Body of pancreas (tissue), 4 donors: ENCODE measurements at regions not wholly inside any gene's neighbourhood (a gene's known extent, or its start where the extent isn't known, plus 50 kb on each side); places are given as distances from the start of the nearest gene placed in this dataset.

ENCODE experiments used
- ATAC-seq: fragments of 150-250 bp; one replicate; pipeline ENCODE4 v1.9.1; 2016
- DNase-seq, 4 donors: peaks; one replicate each; pipeline ENCODE4 v3.0.0-alpha.2; 2019
- H3K27ac ChIP-seq, 4 donors: fragments of 200-600 bp; sonication (generic); 1 replicate in 3 of 4; 2 replicates in 1 of 4; pipeline versions ENCODE4 v1.5.1 to v1.6.1; 2016 to 2019; ENCODE audit warnings: mild to moderate bottlenecking in 1 of 4, mixed read lengths in 1 of 4, moderate library complexity in 1 of 4
- H3K27me3 ChIP-seq, 2 donors: fragments of 200-600 bp; sonication (generic); one replicate each; pipeline ENCODE4 v1.6.0; 2016; ENCODE audit warnings: mild to moderate bottlenecking in 1 of 2
- H3K36me3 ChIP-seq, 2 donors: fragments of 200-600 bp; sonication (generic); replicated peaks in 1 of 2; 2 replicates each; pipeline ENCODE4 v1.5.1; 2016; ENCODE audit warnings: low read depth in 2 of 2; ENCODE audit not compliant: insufficient read depth in 1 of 2
- H3K4me1 ChIP-seq: fragments of 200-600 bp; sonication (generic); one replicate; pipeline ENCODE4 v1.6.0; 2016
- H3K4me3 ChIP-seq, 2 donors: fragments of 200-600 bp; sonication (generic); 1 replicate in 1 of 2; 2 replicates in 1 of 2; pipeline ENCODE4 v1.5.1; 2016 to 2019
- H3K9me3 ChIP-seq, 3 donors: fragments of 200-600 bp; sonication (generic); 1 replicate in 2 of 3; 2 replicates in 1 of 3; pipeline ENCODE4 v1.5.1; 2016
- CTCF ChIP-seq, 7 experiments: fragments of 450-650 bp in 4 of 7; fragments of 200-600 bp in 3 of 7; sonication (generic) in 3 of 7; IDR thresholded peaks; one replicate each; pipeline ENCODE4 v1.5.1; 2016 to 2019; ENCODE audit warnings: antibody characterized with exemption in 7 of 7
- POLR2A ChIP-seq, 3 donors: fragments of 450-650 bp; IDR thresholded peaks; one replicate each; pipeline ENCODE4 v1.6.1; 2016; ENCODE audit warnings: antibody characterized with exemption in 3 of 3, mild to moderate bottlenecking in 2 of 3
- WGBS, 2 donors: methylation state at CpG; one replicate each; pipeline ENCODE4 v1.1.5; 2017; 5-methylcytosine and 5-hydroxymethylcytosine counted together
- intact Hi-C: fragments of 100-400 bp; cut with DNase I; formaldehyde crosslinking; loops from one replicate; pipeline ENCODE4 v1.15.1; 2023

- Histone ChIP-seq H3K9me3 (no peaks in the 10 kb centered on the region), H3K27ac (peak overlapping the region; percentile 65 to 91 (median 84)), H3K4me3 (no peak overlapping the region), H3K36me3 (no peaks in the 10 kb centered on the region), H3K27me3 (no peaks in the 10 kb centered on the region), H3K4me1 (peaks cover 60% of the 10 kb centered on the region)
- 32 to 41% methylated on average over 5 of the region's 5 CpGs for WGBS, 2 donors
- intact Hi-C loops = no loop called here
- no peak for TF ChIP-seq CTCF (IDR thresholded peaks at IDR 0.05)
- peak in 1 of 3 donors; percentile 15 for TF ChIP-seq POLR2A (IDR thresholded peaks at IDR 0.05)
- DNase-seq (peak; percentile 59 to 83 (median 64)), ATAC-seq (peak; percentile 87)
These were observed 163.6 kb upstream of the PLEKHG7 start for GRCh38 chr12:92539110-92539749.

GRCh38 chr12:92537290-92537960, 165.4 kb upstream of the PLEKHG7 start:
- Histone ChIP-seq H3K9me3 (no peaks in the 10 kb centered on the region), H3K4me1 (peaks cover 42% of the 10 kb centered on the region), H3K36me3 (no peaks in the 10 kb centered on the region), H3K27ac (no peak overlapping the region), H3K27me3 (no peaks in the 10 kb centered on the region), H3K4me3 (no peak overlapping the region)
- ATAC-seq = no peak
- intact Hi-C loops = no loop called here
- WGBS, 2 donors = 94 to 97% methylated on average over 3 of the region's 3 CpGs
- TF ChIP-seq CTCF (IDR thresholded peaks at IDR 0.05) (no peak), POLR2A (IDR thresholded peaks at IDR 0.05) (no peak)
- no peak for DNase-seq

GRCh38 chr12:92535961-92536360, 166.8 kb upstream of the PLEKHG7 start:
- DNase-seq (no peak), ATAC-seq (no peak)
- H3K4me3 ChIP-seq = no peak overlapping the region
- no peak for TF ChIP-seq CTCF (IDR thresholded peaks at IDR 0.05)
- no peak for TF ChIP-seq POLR2A (IDR thresholded peaks at IDR 0.05)
- peaks cover 27% of the 10 kb centered on the region for H3K4me1 ChIP-seq
- intact Hi-C loops = no loop called here
- H3K9me3 ChIP-seq = no peaks in the 10 kb centered on the region
- no peak overlapping the region for H3K27ac ChIP-seq
- no peaks in the 10 kb centered on the region for H3K36me3 ChIP-seq
- H3K27me3 ChIP-seq = no peaks in the 10 kb centered on the region
- WGBS, 2 donors = 95 to 100% methylated on average over 3 of the region's 3 CpGs

- DNase-seq = no peak
- TF ChIP-seq CTCF (IDR thresholded peaks at IDR 0.05) (no peak), POLR2A (IDR thresholded peaks at IDR 0.05) (no peak)
These were observed 169.4 kb upstream of the PLEKHG7 start for GRCh38 chr12:92533280-92533890.

More at GRCh38 chr12:92533280-92533890, 169.4 kb upstream of the PLEKHG7 start:
- Histone ChIP-seq H3K9me3 (no peaks in the 10 kb centered on the region), H3K27ac (no peak overlapping the region), H3K4me3 (no peak overlapping the region), H3K27me3 (no peaks in the 10 kb centered on the region), H3K4me1 (peaks cover 2% of the 10 kb centered on the region), H3K36me3 (no peaks in the 10 kb centered on the region)
- intact Hi-C loops = no loop called here
- WGBS, 2 donors = 84 to 88% methylated on average over 8 of the region's 8 CpGs
- ATAC-seq = no peak
